ENCODE measurements at regions not wholly inside any gene's neighbourhood (a gene's known extent, or its start where the extent isn't known, plus 50 kb on each side); places are given as distances from the start of the nearest gene placed in this dataset.
"Not testable (repeated sequence)": the region's sequence is repeated elsewhere in the genome, so short reads cannot be mapped to it uniquely, and the experiment has no call there.

DNA sequence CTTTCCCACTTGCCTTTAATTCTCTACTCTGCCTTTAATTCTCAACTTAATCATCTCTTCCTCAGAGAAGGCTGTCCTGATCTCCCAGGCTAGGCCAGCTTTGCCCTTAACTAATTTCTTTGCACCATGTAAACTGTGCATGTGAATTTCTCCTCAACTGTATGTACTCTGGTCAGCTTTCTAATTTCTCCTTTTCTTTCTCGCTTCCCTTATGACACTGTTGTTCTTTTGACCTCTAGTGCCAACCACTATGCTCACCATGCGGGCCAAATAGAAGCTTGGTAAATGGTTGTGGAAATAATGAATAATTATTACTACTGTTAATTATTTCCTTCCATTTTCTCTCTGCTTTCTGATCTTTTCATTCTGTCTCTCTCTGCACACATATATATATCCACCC lies 269.0 kb upstream of the CRBN start:
- no peak for DNase-seq (ENCODE audit: low read depth)

DNA sequence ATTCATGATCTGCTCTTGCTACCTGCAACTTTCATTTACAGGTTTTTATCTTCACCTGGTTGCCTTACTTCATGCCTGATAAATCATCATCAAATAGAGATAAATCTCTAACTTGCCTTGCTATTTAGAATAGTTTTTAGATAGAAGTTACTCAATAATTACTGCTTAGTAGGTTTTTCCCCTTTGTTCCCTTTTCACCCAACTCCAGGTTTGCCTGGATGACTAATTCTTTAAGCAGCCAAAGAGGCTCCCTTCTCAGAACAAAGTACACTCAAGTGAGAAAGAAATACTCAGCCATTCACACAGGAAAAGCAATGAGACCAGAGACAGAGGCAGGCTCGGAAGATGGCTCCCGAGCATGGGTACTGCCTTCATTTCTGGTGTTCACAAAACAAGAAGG lies 268.1 kb upstream of the CRBN start:
- DNase-seq (ENCODE audit: low read depth), result no peak

DNA sequence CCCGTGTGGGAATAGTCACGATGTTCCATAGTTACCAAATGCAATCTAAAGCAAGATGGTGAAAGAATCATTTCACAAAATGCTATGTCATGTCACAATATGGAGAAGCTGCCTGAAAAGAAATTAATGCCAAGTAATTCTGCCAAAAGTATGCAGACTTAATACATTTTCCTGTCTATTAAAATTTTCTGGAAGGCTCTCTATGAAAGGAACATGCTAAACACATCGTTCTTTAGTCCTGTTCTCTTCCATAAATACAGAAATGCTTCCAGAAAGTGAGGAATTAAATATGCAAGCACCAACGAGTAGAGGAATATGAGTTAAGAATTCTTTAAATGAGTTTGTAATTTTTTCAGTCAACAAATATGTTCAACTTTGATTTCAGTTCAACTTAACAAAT lies 266.8 kb upstream of the CRBN start:
- DNase-seq (ENCODE audit: low read depth), result no peak

DNA sequence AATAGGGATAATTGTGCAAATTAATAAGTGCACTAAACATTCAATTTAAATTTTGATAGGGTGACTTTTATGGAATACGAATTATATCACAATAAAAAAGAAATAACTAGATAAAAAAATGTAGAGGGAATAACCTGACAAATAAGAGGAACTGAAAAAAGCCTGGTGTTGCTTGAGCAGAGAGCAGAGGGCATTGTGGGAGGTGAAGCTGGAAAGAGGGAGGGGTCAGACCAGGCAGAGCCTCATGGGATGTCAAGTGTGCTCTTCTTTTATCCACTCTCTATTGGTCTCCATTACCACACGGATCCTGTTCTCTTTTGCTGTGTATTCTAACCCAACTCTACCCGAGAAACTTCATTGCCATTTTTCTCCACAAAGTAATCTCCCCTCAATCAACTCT lies 264.0 kb upstream of the CRBN start:
- no peak for DNase-seq (ENCODE audit: low read depth)

DNA sequence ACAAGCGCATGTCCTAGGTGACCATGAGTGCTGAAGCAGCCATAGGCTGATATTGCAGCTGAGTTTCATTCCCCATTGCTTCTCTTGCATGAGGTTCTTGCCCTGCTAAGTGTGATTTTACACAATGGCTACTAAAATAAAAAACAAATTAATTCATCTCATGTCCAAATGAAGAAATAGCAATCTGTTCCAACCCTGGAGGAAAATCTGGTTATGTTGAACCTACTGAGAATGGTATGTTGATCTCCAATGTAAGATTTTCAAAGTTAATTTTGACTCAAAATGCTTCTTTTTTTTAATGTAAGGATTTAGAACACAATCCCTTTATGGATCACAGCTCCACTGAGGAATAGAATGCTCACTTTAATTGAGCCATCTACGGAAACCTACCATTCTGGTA lies 254.2 kb upstream of the CRBN start:
- no peak for DNase-seq (ENCODE audit: low read depth)

DNA sequence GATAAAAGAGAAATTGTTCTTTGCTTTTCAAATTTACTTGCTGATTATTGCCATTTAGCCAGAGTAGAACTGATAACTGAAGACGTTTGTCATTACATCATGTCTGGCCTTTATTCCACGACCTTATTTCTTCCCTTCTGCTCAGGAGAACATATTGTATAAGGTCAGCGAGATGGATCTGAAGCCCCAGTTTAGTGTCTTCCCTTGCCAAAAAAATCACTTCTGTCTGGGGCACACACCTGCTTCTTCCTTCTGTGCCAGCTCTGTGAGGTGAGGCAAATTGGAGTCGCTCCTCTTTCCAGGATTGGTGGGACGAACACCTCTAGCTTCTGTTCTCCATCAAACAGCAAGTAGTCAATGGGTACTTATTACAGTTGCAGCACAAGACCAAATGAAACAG lies 250.3 kb upstream of the CRBN start:
- no peak for DNase-seq (ENCODE audit: low read depth)

DNA sequence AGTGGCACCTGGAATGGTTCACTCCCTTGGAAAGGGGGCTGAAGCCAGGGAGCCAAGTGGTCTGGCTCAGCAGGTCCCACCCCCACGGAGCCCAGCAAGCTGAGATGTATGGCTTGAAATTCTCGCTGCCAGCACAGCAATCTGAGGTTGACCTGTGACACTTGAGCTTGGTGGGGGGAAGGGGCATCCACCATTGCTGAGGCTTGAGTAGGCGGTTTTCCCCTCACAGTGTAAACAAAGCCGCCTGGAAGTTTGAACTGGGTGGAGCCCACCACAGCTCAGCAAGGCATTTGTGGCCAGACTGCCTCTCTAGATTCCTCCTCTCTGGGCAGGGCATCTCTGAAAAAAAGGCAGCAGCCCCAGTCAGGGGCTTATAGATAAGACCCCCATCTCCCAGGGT lies 228.2 kb upstream of the CRBN start:
- DNase-seq (ENCODE audit: low read depth), result peak; percentile 5

DNA sequence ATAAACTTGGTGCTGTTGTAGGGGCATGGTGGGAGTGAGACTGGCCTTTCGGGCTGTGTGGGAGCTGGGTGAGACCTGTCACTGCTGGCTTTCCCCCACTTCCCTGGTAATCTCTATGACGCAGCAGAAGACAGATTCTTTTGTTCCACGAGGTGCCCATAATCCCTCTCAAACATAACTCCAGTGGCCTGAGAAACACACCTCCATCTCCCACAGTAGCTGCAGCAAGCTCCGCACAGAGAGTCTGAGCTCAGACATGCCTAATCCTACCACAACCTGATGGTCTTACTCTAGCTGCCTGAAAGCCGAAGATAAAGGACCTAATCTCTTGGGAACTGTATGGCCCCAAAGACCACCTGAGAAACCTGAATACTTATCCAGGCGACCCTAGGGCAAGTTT lies 225.6 kb upstream of the CRBN start:
- DNase-seq (ENCODE audit: low read depth), result no peak

DNA sequence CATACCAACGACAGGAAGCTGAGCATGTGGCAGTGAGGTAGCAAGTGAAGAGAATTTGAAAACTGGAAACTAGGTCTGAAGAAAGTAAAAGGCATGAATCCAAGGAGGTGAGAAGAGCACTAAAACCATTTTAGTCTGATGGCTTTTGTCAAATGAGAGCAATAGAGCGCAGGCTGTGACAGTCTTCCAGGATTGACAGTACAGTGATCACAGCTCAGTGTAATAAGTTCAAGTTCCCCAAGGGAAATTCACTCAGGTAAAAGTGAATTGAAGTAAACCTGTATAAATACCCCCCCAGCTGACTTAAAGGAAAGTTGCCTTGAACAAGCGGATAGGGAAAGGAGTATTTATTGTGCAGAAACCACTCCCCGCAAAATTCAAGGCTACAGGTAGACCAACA lies 224.2 kb upstream of the CRBN start:
- no peak for DNase-seq (ENCODE audit: low read depth)

DNA sequence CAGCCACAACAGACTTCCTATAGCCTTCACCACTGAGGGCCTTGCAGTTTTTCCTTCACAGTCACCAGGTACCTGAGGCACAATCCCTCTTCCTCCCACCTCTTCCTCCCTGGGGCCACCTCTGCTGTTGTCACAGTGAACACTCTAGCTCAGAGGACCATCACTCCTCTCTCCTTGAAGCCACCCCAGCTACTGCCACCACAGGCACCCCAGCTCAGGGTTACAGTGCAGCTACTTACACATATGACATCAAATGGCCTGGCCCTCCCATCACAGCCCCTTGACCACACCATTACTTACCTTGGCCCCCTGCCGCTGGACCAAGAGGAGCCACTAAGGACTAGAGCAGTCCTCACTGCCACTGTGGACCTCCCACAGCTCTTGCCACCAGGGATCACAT lies 213.5 kb upstream of the CRBN start:
- DNase-seq (ENCODE audit: low read depth), result no peak

DNA sequence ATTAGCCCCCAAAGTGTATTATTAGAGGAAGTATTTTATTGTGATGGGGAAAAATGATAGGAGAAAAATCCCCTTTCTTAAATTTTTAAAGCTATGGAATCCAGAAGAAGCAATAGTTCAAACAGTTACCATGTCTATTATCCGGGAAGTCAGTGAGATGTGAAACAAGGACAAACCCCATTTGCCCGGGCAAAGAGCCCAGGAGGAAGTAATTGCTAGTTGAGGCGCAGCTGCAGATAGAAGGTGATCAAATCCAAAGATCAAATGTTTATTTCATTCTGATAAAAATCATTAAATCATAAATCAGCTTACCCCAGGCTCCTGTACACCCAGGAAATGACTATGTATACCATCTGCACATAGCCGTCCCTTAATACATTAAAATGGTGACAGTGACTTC lies 204.0 kb upstream of the CRBN start:
- DNase-seq (ENCODE audit: low read depth), result no peak

DNA sequence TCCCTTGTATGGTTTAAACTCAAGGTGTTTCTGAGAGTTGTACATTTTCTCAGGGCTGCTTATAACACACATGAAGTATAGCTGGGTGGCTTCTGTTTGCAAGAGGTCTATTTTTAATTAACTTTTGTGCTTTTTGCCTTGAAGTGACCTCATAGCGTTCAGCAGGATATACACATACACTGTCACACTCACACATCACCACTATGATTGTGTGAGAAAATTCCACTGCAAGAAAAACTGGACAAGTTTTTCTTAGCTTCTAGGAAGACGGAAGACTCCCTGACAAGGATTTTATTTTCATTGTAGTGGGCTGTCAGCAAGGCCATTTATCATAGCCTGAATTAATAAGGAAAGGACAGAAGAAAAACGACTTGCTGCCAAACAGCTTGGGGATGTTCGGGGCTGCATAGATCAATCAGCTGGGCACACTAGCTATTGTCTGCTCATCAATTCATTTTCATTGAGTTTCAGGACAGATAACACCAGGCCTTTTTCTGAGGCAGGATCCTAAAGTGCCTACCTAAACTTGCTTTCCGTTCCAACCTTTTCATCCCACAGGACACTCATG lies 192.8 kb upstream of the CRBN start:
- no peak for DNase-seq (ENCODE audit: low read depth)

DNA sequence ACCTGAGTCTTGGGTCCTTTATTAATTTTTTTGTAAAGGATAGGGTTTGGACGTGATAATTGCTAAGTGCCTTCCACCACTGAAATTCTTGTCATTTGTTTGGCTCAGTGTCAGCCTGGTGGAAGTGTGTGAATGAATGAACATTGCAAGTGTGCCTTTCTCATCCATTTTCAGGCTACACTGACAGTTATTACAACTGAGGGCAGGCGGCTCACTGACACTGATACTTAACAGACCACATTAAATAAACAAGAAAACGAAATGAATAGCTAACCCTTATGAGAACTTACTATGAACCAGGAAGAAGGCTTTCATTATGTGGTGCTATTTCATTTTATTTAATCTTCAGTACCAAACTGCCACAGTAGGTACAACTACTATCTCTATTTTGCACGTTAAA lies 188.8 kb upstream of the CRBN start:
- no peak for DNase-seq (ENCODE audit: low read depth)

DNA sequence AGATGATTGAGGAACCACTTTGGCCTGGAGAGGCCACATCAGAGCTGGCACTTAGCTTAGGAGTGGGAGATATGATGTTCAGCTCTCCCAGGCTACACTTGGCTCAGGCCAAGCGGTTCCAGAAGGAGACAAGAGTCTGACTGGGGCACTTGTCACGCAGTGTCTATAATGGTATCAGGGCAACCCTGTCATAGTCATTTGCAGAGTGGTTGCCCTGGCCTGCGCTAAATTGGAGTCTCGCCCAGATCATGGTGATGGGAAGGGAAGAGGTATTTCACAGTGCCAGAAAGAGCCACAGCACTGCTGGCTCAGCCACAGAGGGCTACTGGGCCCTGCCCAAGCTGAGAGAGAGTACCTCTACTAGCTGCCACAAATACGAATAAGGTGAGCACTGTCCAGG lies 186.9 kb upstream of the CRBN start:
- DNase-seq (ENCODE audit: low read depth), result no peak

DNA sequence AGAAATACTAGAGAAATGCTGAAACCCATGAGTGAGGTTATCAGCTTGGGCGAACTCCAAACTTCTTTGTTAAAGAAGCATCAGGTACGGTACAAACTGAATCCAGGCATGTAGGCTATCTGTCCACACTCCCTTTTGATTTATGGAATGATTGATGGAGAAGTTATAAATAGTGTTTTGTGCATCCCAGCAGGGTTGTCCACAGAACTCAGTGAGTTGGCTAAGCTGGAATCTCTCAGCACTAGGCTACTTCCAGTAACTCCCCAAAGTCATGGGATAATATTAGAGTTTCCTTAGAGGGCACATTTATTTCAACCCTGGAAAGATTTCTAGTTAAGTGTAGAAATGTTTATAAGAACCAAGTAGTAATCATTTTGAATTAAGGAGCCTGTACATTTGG lies 186.2 kb upstream of the CRBN start:
- DNase-seq (ENCODE audit: low read depth), result no peak

DNA sequence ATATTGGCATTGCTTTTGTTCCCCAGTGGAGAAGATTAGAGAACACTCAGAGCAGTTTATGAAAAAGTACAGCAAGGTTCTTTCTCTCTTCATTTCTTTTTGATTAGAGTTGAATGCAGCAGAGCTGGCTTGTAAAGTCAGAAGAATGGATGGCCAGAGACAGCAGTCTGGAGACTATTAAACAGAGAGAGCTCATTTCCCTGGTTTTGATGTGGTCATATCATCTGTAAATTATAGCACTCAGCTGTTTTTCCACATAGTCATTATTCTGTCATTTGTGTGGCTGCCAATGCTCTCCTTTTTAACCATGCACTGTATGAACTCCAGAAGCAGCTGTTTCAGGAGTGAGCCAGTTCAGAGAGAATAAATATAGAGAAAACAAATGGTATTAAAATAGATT lies 177.4 kb upstream of the CRBN start:
- no peak for DNase-seq (ENCODE audit: low read depth)

DNA sequence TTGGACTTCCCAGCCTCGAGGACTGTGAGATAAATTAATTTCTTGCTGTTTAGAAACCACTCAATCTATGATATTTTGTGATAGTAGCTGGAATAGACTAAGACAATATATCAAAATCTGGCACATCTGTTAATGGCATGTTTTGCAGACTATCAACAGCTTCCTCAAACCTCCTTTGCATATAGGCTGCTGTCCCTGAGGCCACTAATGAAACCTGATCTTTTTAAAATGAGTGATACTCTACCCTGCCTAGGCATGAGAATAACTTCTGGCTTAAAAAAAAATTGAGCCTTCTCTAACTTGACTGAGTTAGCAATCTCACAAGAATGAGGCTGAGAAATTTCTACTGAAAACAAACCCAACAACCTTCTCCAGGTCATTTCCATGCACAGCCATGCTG lies 176.0 kb upstream of the CRBN start:
- no peak for DNase-seq (ENCODE audit: low read depth)

DNA sequence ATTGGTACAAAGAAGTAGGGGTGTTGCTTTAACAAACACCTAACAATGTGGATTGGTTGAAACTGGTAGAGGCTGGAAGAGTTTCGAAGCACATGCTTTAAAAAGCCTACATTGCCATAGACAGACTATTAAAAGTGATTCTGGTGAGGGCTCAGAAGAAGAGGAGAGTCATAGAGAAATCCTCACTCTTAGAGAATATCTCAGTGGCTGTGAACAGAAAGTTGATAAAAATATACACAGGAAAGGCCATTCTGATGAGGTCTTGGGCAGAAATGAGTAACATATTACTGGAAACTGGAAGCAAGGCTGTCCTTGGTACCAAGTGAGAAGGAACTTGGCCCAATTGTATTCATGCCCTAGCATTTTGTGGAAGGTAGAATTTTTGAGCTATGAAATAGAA lies 173.7 kb upstream of the CRBN start:
- no peak for DNase-seq (ENCODE audit: low read depth)

DNA sequence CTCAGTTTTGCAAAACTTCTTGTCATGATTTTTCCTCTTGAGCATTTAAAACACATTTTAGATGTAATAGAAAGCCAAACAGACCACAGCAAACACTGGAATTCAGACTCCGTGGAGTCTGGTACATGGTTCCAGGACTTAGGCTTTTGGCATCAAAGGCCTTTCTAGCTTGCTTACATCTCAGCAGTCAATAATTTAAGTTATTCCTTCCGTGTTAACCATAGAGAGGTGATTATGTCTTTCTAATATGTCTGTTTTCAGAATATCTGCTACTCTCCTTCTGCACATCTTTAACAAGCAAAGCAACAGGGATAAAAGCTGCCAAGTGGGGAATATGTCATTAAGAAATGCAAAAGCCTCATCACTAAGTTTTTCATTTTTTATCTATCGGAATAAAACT lies 171.7 kb upstream of the CRBN start:
- no peak for DNase-seq (ENCODE audit: low read depth)

DNA sequence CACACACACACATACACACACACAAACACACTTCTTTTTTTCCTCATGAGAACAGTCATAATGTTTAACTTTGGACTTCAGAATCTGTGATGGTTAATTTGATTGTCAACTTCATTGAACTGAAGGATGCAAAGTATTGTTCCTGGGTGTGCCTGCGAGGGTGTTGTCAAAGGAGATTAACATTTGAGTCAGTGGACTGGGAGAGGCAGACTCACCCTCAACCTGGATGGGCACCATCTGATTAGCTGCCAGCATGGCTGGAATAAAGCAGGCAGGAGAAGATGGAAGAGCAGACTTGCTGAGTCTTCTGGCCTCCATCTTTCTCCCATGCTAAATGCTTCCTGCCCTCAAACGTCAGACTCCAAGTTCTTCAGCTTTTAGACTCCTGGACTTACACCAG lies 167.6 kb upstream of the CRBN start:
- DNase-seq (ENCODE audit: low read depth), result not testable (repeated sequence)

DNA sequence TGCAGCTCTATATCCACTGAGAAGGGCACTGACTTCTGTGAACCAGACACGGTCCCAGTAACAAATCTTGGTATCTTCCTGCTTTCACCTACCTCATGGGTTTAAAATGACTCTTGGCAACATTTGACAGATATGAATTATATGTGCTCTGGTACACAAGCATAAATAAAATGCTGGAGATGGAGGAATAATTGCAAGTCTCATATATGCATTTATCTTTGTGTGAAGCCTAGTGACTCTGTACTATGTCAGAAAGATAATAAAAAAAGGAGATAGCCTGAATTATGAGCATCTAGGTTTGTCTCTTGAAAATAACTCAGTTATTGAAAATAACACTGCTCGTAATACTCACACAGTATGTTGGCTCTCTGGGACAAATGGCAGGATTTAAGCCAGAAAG lies 167.1 kb upstream of the CRBN start:
- DNase-seq (ENCODE audit: low read depth), result no peak

DNA sequence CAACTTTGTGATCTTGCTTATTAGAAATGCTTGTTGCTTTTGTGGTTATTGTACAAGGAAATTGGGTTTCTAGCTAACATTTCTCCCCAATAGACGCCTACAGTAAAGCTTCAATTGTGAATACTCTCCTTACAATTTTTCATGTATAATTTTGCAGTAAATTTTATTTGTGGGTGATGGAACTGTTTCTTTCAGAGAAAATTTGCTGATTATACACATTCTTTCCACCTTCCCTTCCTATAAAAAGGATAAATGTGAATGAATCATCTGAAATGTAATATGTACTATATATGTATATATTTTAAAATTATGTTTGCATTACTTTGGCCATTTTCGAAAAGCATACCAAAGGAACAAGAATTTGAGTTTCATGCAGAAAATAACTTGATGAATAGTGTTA lies 162.7 kb upstream of the CRBN start:
- DNase-seq (ENCODE audit: low read depth), result no peak

DNA sequence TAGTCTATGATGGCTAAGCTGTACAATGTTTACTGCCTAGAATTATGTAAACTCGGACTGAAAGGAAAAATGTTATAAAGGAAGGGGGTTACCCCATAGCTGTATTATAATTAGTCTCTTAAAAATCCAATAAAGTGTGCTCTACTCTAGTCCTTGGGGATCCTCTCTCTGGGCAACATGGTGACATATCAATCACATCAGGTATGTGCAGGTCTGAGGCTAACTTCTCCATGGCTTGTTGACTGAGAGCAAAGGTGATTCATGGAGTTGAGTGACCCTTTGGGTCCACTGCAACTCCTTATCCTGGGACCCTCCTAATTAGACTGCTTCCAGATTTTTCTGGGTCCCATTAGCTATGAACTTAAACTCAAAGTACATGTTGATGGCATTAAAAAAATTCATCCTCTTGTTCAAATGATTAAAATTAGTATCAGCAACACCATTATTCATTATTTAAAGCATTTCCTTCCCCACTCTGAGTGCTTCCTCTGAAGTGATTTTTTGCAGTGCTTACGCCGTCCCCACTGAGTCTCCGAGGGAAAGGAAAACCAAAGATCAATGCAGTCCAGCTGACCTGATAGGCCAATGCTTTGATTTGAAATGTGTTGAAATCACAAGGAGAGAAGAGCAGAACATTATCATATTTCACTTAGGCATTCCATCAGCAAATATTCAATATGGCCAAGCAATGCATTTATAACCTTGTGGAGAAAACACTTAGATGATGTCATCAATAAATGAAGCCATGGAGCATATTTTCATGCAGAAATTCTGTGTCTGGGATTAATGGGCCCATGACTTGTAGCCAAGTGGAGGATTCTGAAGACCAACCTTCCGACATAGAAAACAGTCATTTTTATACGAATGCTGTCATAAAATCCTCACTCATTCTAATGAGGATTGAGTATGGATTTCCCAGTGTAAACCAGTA lies 161.7 kb upstream of the CRBN start:
- no peak for DNase-seq (ENCODE audit: low read depth)

Measured in HT1080 (cell line).